Liver (tissue), 3 donors: ENCODE measurements at regions not wholly inside any gene's neighbourhood (a gene's known extent, or its start where the extent isn't known, plus 50 kb on each side); places are given as distances from the start of the nearest gene placed in this dataset.

Experiments used
- GABPA ChIP-seq, 2 donors: IDR thresholded peaks in 1 of 2; conservative IDR thresholded peaks in 1 of 2; 2 replicates each; pipeline ENCODE4 v1.6.1; 2016; ENCODE audit warnings: antibody characterized with exemption in 2 of 2, mild to moderate bottlenecking in 1 of 2, moderate library complexity in 1 of 2
- JUND ChIP-seq, 2 donors: IDR thresholded peaks; 2 replicates each; pipeline ENCODE4 v1.6.1; 2016; ENCODE audit warnings: antibody characterized with exemption in 2 of 2
- NR2F2 ChIP-seq: IDR thresholded peaks from 2 replicates; pipeline ENCODE4 v1.6.1; 2016; ENCODE audit warnings: antibody characterized with exemption
- TAF1 ChIP-seq: conservative IDR thresholded peaks from 2 replicates; pipeline ENCODE4 v1.6.1; 2016; ENCODE audit warnings: antibody characterized with exemption, mild to moderate bottlenecking
- YY1 ChIP-seq: IDR thresholded peaks from 2 replicates; pipeline ENCODE4 v1.6.1; 2016; ENCODE audit warnings: antibody characterized with exemption, mild to moderate bottlenecking
- TF ChIP-seq, protein P1 (sequence below): IDR thresholded peaks from 2 replicates; pipeline ENCODE4 v1.6.1; 2016; ENCODE audit warnings: antibody characterized with exemption
- TF ChIP-seq, protein P2 (sequence below): fragments of 150-350 bp; IDR thresholded peaks from 2 replicates; pipeline ENCODE4 v1.5.1; 2017; ENCODE audit warnings: improper control_type of control experiment, low read depth, low read length; ENCODE audit not compliant: missing input control
- donor health status: healthy.
- donor health status: healthy.

DNA sequence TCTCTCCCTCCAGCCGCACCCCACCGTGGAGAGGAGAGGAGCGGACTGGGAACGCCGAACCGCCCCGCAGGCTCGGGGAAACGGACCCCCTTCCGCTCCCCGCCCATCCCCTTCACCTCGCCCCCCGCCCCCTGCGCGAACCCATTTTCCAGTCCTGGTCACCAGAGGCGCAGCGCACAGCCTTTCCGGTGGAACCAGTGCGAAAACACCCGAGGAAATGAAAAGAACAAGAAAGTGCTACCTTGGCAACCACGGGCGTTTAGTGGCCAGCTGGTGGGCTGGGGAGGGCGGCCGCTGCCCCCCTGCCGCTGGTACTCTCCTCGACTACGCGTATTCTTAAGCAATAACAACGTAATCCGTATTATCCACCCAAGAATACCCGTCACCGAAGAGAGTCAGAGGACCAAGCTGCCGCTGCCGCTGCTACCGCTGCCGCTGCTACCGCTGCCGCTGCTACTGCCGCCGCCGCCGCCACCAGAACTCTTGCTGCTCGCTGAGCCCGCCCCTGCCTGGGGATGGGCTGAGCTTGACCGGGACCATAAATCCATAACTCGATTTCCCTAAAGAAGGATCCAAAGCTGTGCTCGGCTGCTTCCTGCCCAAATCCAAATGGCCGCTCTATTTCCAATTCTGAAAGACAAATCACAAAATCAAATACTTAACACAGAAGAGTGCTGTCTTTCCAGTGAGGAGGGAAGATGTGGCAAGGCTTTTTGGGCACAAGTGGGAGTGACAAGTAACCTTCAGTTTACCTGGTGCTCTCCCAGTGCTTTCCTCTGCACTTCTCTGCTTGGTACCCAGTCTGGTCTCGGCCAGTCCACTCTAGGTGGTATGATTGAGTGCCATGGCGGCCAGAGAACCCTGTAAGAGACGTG lies 125.2 kb upstream of the DPYD start:
- no peak for TF ChIP-seq NR2F2
- TF ChIP-seq, protein P1, sequence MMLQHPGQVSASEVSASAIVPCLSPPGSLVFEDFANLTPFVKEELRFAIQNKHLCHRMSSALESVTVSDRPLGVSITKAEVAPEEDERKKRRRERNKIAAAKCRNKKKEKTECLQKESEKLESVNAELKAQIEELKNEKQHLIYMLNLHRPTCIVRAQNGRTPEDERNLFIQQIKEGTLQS, result no peak
- TF ChIP-seq TAF1, result no peak
- TF ChIP-seq GABPA (IDR thresholded peaks at IDR 0.05 in 1 of 2, conservative IDR thresholded peaks at IDR 0.05 in 1 of 2), result no peak
- no peak for TF ChIP-seq YY1
- TF ChIP-seq, protein P2, sequence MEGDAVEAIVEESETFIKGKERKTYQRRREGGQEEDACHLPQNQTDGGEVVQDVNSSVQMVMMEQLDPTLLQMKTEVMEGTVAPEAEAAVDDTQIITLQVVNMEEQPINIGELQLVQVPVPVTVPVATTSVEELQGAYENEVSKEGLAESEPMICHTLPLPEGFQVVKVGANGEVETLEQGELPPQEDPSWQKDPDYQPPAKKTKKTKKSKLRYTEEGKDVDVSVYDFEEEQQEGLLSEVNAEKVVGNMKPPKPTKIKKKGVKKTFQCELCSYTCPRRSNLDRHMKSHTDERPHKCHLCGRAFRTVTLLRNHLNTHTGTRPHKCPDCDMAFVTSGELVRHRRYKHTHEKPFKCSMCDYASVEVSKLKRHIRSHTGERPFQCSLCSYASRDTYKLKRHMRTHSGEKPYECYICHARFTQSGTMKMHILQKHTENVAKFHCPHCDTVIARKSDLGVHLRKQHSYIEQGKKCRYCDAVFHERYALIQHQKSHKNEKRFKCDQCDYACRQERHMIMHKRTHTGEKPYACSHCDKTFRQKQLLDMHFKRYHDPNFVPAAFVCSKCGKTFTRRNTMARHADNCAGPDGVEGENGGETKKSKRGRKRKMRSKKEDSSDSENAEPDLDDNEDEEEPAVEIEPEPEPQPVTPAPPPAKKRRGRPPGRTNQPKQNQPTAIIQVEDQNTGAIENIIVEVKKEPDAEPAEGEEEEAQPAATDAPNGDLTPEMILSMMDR, result no peak
- TF ChIP-seq JUND (IDR thresholded peaks at IDR 0.05), result no peak
